GM12878 (cell line): ENCODE measurements at regions not wholly inside any gene's neighbourhood (a gene's known extent, or its start where the extent isn't known, plus 50 kb on each side); places are given as distances from the start of the nearest gene placed in this dataset.

Experiments
- ATAC-seq: fragments of 200-7000 bp; cut with Tn5 transposase; 3 replicates; pipeline ENCODE4 v1.9.1; 2020; ENCODE audit warnings: mild to moderate bottlenecking, moderate library complexity
- BruUV-seq: library from RNA; stranded (reverse); fragments of 400-500 nt; replicated peaks from 2 replicates; lab custom pipeline; 2021; lab: Mats Ljungman, UMichigan
- CTCF ChIA-PET: fragments of 300-600 bp; sonication (Branson Sonifier 250); formaldehyde crosslinking; extraction: SDS; loops from one replicate; lab custom pipeline; 2021; ENCODE audit warnings: inconsistent platforms; lab: Yijun Ruan, JAX
- POLR2A ChIA-PET: fragments of 350-600 bp; formaldehyde crosslinking; extraction: SDS; loops from one replicate; lab custom pipeline; 2021; ENCODE audit warnings: inconsistent platforms; lab: Charles Lee
- RAD21 ChIA-PET: fragments of 300-600 bp; sonication (Branson Sonifier 250); formaldehyde crosslinking; loops from one replicate; lab custom pipeline; 2023; ENCODE audit warnings: antibody characterized with exemption; ENCODE audit not compliant: unreplicated experiment; lab: Charles Lee
- SMC1A ChIA-PET: fragments of 300-600 bp; sonication (Branson Sonifier 250); formaldehyde crosslinking; loops from one replicate; lab custom pipeline; 2023; ENCODE audit not compliant: unreplicated experiment, uncharacterized antibody; lab: Charles Lee
- DNase-seq: peaks from one replicate; pipeline ENCODE4 v3.0.0-alpha.2; 2011; ENCODE audit warnings: low read depth, low spot score
- FAIRE-seq: peaks from 3 replicates; lab custom pipeline; 2011; peaks lifted over from hg19 to GRCh38; lab: Jason Lieb, UNC
- H2AFZ ChIP-seq: 2 replicates; pipeline ENCODE4 v1.6.0; 2011; ENCODE audit warnings: low read depth, low read length, control low read depth; ENCODE audit not compliant: control insufficient read depth
- H3K27ac ChIP-seq: 2 replicates; pipeline ENCODE4 v1.5.1; 2011; ENCODE audit warnings: control low read depth; ENCODE audit not compliant: control insufficient read depth, insufficient read depth
- H3K27me3 ChIP-seq, 2 experiments: replicated peaks in 1 of 2; 2 replicates each; pipeline versions ENCODE4 v1.6.0 to v1.6.1; 2011; ENCODE audit warnings: low read length in 1 of 2; ENCODE audit not compliant: control insufficient read depth in 2 of 2, insufficient read depth in 2 of 2
- H3K36me3 ChIP-seq, 2 experiments: 2 replicates each; pipeline ENCODE4 v1.5.1; 2011; ENCODE audit warnings: low read length in 1 of 2; ENCODE audit not compliant: control insufficient read depth in 2 of 2, insufficient read depth in 2 of 2
- H3K4me1 ChIP-seq: 2 replicates; pipeline ENCODE4 v1.6.1; 2011; ENCODE audit warnings: mild to moderate bottlenecking, low read length, moderate library complexity, mixed read lengths; ENCODE audit not compliant: control insufficient read depth, insufficient read depth
- H3K4me2 ChIP-seq: 2 replicates; pipeline ENCODE4 v1.6.0; 2011; ENCODE audit warnings: control low read depth; ENCODE audit not compliant: control insufficient read depth, insufficient read depth
- H3K4me3 ChIP-seq: fragments of 200-600 bp; sonication (generic); 2 replicates; pipeline ENCODE4 v1.5.1; 2016
- H3K79me2 ChIP-seq: 2 replicates; pipeline ENCODE4 v1.6.0; 2011; ENCODE audit warnings: low read length; ENCODE audit not compliant: control insufficient read depth, insufficient read depth
- H3K9ac ChIP-seq: 2 replicates; pipeline ENCODE4 v1.8.0; 2011; ENCODE audit warnings: low read length, control low read depth, mixed read lengths; ENCODE audit not compliant: control insufficient read depth, insufficient read depth
- H3K9me3 ChIP-seq: replicated peaks from 3 replicates; pipeline ENCODE4 v1.5.1; 2011; ENCODE audit warnings: mild to moderate bottlenecking, low read length; ENCODE audit not compliant: control insufficient read depth, insufficient read depth
- H4K20me1 ChIP-seq: 2 replicates; pipeline ENCODE4 v1.6.0; 2011; ENCODE audit not compliant: control insufficient read depth, insufficient read depth
- CHD4 ChIP-seq: fragments of 200-600 bp; sonication (generic); IDR thresholded peaks from 2 replicates; pipeline ENCODE4 v1.6.1; 2016; ENCODE audit warnings: mild to moderate bottlenecking
- CTCF ChIP-seq, 3 experiments: IDR thresholded peaks in 2 of 3; conservative IDR thresholded peaks in 1 of 3; 2 replicates each; pipeline ENCODE4 v1.5.1; 2011; ENCODE audit warnings: low read depth in 3 of 3, low read length in 3 of 3, mild to moderate bottlenecking in 3 of 3, control low read depth in 2 of 3, moderate library complexity in 2 of 3, inconsistent platforms in 1 of 3, mixed read lengths in 1 of 3; ENCODE audit not compliant: control insufficient read depth in 2 of 3, insufficient read depth in 1 of 3; ENCODE audit errors: extremely low read depth in 1 of 3
- DPF2 ChIP-seq: fragments of 450-650 bp; IDR thresholded peaks from 2 replicates; pipeline ENCODE4 v1.6.1; 2017; ENCODE audit warnings: mild to moderate bottlenecking
- EED ChIP-seq: sonication (generic); IDR thresholded peaks from 2 replicates; pipeline ENCODE4 v1.6.1; 2016; ENCODE audit warnings: antibody characterized with exemption, low read depth
- EGR1 ChIP-seq, 2 experiments: IDR thresholded peaks; 1 replicate in 1 of 2; 2 replicates in 1 of 2; pipeline ENCODE4 v1.6.1; 2011 to 2012; ENCODE audit warnings: low read depth in 2 of 2, low read length in 2 of 2, borderline replicate concordance in 1 of 2, mild to moderate bottlenecking in 1 of 2, moderate library complexity in 1 of 2
- MYC ChIP-seq: IDR thresholded peaks from 2 replicates; pipeline ENCODE4 v1.6.1; 2011; ENCODE audit warnings: mild to moderate bottlenecking, low read length, moderate library complexity, inconsistent platforms; ENCODE audit not compliant: insufficient read depth, insufficient replicate concordance, insufficient read length, severe bottlenecking
- NKRF ChIP-seq: fragments of 450-650 bp; conservative IDR thresholded peaks from 2 replicates; pipeline ENCODE4 v1.6.1; 2017; ENCODE audit warnings: mild to moderate bottlenecking, moderate library complexity
- PAX8 ChIP-seq: fragments of 450-650 bp; IDR thresholded peaks from 2 replicates; pipeline ENCODE4 v1.6.1; 2017; ENCODE audit warnings: mild to moderate bottlenecking, moderate library complexity
- PML ChIP-seq: IDR thresholded peaks from 2 replicates; pipeline ENCODE4 v1.6.1; 2012; ENCODE audit warnings: low read length, inconsistent platforms
- SMAD1 ChIP-seq: fragments of 450-650 bp; IDR thresholded peaks from 2 replicates; pipeline ENCODE4 v1.6.1; 2018; ENCODE audit warnings: mild to moderate bottlenecking, low read depth; ENCODE audit not compliant: partially characterized antibody
- SMARCA5 ChIP-seq: fragments of 450-650 bp; IDR thresholded peaks from 2 replicates; pipeline ENCODE4 v1.6.1; 2017; ENCODE audit warnings: mild to moderate bottlenecking
- SRF ChIP-seq, 2 experiments: IDR thresholded peaks; 2 replicates each; pipeline ENCODE4 v1.6.1; 2011; ENCODE audit warnings: low read depth in 2 of 2, low read length in 2 of 2, mild to moderate bottlenecking in 1 of 2, moderate library complexity in 1 of 2
- WRNIP1 ChIP-seq: IDR thresholded peaks from 2 replicates; pipeline ENCODE4 v1.6.1; 2011; ENCODE audit warnings: low read depth, low read length, improper control_type of control experiment, borderline replicate concordance
- in situ Hi-C: fragments of 300-500 bp; cut with MboI; formaldehyde crosslinking; loops from 9 replicates; pipeline ENCODE4 v1.14.3; 2018; ENCODE audit warnings: mixed read lengths
- intact Hi-C: fragments of 100-400 bp; cut with micrococcal nuclease; formaldehyde crosslinking; loops from one replicate; pipeline ENCODE4 v1.14.2; 2022; ENCODE audit not compliant: unreplicated experiment
- TF ChIP-seq, protein P1 (sequence below): fragments of 450-650 bp; IDR thresholded peaks from 2 replicates; pipeline ENCODE4 v1.6.1; 2017; ENCODE audit warnings: mild to moderate bottlenecking, low read depth, inconsistent platforms; ENCODE audit not compliant: poor library complexity, severe bottlenecking
- TF ChIP-seq, protein P2 (sequence below): fragments of 450-650 bp; IDR thresholded peaks from 2 replicates; pipeline ENCODE4 v1.6.1; 2017; ENCODE audit warnings: mild to moderate bottlenecking

- H3K36me3 ChIP-seq = no peaks in the 10 kb centered on the region
- ATAC-seq = no peak
- H3K79me2 ChIP-seq = no peaks in the 10 kb centered on the region
- no peak overlapping the region for H3K27ac ChIP-seq
- TF ChIP-seq MYC (no peak), EGR1 (IDR thresholded peaks at IDR 0.05; ENCODE audit: borderline replicate concordance in 1 of 2, low read depth in 2 of 2, low read length in 2 of 2) (no peak), DPF2 (no peak), EED (no peak), PML (no peak), PAX8 (no peak), CTCF (IDR thresholded peaks at IDR 0.05 in 2 of 3, conservative IDR thresholded peaks at IDR 0.05 in 1 of 3; ENCODE audit: control insufficient read depth in 2 of 3, extremely low read depth in 1 of 3, insufficient read depth in 1 of 3, low read depth in 3 of 3, low read length in 3 of 3) (no peak), SRF (IDR thresholded peaks at IDR 0.05; ENCODE audit: low read depth in 2 of 2, low read length in 2 of 2) (no peak), SMARCA5 (no peak), NKRF (no peak), SMAD1 (no peak), CHD4 (no peak), WRNIP1 (no peak)
- TF ChIP-seq, protein P1, sequence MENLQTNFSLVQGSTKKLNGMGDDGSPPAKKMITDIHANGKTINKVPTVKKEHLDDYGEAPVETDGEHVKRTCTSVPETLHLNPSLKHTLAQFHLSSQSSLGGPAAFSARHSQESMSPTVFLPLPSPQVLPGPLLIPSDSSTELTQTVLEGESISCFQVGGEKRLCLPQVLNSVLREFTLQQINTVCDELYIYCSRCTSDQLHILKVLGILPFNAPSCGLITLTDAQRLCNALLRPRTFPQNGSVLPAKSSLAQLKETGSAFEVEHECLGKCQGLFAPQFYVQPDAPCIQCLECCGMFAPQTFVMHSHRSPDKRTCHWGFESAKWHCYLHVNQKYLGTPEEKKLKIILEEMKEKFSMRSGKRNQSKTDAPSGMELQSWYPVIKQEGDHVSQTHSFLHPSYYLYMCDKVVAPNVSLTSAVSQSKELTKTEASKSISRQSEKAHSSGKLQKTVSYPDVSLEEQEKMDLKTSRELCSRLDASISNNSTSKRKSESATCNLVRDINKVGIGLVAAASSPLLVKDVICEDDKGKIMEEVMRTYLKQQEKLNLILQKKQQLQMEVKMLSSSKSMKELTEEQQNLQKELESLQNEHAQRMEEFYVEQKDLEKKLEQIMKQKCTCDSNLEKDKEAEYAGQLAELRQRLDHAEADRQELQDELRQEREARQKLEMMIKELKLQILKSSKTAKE = no peak
- TF ChIP-seq, protein P2, sequence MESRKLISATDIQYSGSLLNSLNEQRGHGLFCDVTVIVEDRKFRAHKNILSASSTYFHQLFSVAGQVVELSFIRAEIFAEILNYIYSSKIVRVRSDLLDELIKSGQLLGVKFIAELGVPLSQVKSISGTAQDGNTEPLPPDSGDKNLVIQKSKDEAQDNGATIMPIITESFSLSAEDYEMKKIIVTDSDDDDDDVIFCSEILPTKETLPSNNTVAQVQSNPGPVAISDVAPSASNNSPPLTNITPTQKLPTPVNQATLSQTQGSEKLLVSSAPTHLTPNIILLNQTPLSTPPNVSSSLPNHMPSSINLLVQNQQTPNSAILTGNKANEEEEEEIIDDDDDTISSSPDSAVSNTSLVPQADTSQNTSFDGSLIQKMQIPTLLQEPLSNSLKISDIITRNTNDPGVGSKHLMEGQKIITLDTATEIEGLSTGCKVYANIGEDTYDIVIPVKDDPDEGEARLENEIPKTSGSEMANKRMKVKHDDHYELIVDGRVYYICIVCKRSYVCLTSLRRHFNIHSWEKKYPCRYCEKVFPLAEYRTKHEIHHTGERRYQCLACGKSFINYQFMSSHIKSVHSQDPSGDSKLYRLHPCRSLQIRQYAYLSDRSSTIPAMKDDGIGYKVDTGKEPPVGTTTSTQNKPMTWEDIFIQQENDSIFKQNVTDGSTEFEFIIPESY = no peak
- intact Hi-C loops (no loop called here), in situ Hi-C loops (no loop called here)
- H3K4me3 ChIP-seq = no peak overlapping the region
- no peak for DNase-seq
- ChIA-PET RAD21 (no interaction called here), CTCF (no interaction called here), POLR2A (no interaction called here), SMC1A (no interaction called here)
- H3K4me1 ChIP-seq = no peaks in the 10 kb centered on the region
- BruUV-seq = no TSS peak
- H2AFZ ChIP-seq = no peak overlapping the region
- H3K27me3 ChIP-seq = no peaks in the 10 kb centered on the region
- H3K9ac ChIP-seq = no peak overlapping the region
- no peaks in the 10 kb centered on the region for H3K9me3 ChIP-seq
- H3K4me2 ChIP-seq = no peak overlapping the region
- no peak for FAIRE-seq
- H4K20me1 ChIP-seq = no peaks in the 10 kb centered on the region
These were observed 510.4 kb downstream of the ZNF674 start for GRCh38 chrX:46034868-46035267.
